Endodermal cell (in vitro differentiated cells): ENCODE measurements at regions not wholly inside any gene's neighbourhood (a gene's known extent, or its start where the extent isn't known, plus 50 kb on each side); places are given as distances from the start of the nearest gene placed in this dataset.

Source experiments
- DNase-seq: peaks from one replicate; pipeline ENCODE4 v3.0.0-alpha.2; 2017
- H3K27ac ChIP-seq: 2 replicates; pipeline ENCODE4 v1.5.1; 2013; ENCODE audit warnings: mild to moderate bottlenecking, low read depth, low read length, moderate library complexity
- H3K27me3 ChIP-seq: 2 replicates; pipeline ENCODE4 v1.6.1; 2013; ENCODE audit warnings: mild to moderate bottlenecking, low read length, moderate library complexity; ENCODE audit not compliant: insufficient read depth, control insufficient read depth, poor library complexity, severe bottlenecking
- H3K36me3 ChIP-seq: 2 replicates; pipeline ENCODE4 v1.7.0; 2013; ENCODE audit warnings: mild to moderate bottlenecking, low read length, moderate library complexity; ENCODE audit not compliant: control insufficient read depth, insufficient read depth
- H3K4me1 ChIP-seq: one replicate; pipeline ENCODE4 v1.7.0; 2013; ENCODE audit warnings: low read length; ENCODE audit not compliant: control insufficient read depth, insufficient read depth
- H3K4me3 ChIP-seq: 2 replicates; pipeline ENCODE4 v1.5.1; 2013; ENCODE audit warnings: mild to moderate bottlenecking, low read length, moderate library complexity
- H3K9ac ChIP-seq: 2 replicates; pipeline ENCODE4 v1.6.1; 2013; ENCODE audit warnings: mild to moderate bottlenecking, low read length, moderate library complexity; ENCODE audit not compliant: poor library complexity, severe bottlenecking; ENCODE audit errors: extremely low read depth
- H3K9me3 ChIP-seq: 2 replicates; pipeline ENCODE4 v1.6.1; 2013; ENCODE audit warnings: mild to moderate bottlenecking, low read length, moderate library complexity; ENCODE audit not compliant: control insufficient read depth
- H3K27ac Mint-ChIP-seq: 2 replicates; pipeline ENCODE4 v1.8.0; 2020; ENCODE audit warnings: mixed read lengths
- H3K27me3 Mint-ChIP-seq: 2 replicates; pipeline ENCODE4 v1.8.0; 2021; ENCODE audit warnings: mild to moderate bottlenecking, mixed read lengths; ENCODE audit not compliant: insufficient read depth
- H3K36me3 Mint-ChIP-seq: 2 replicates; pipeline ENCODE4 v1.8.0; 2020; ENCODE audit warnings: low read depth, mixed read lengths
- H3K4me1 Mint-ChIP-seq: 2 replicates; pipeline ENCODE4 v1.8.0; 2020; ENCODE audit warnings: mixed read lengths
- H3K4me3 Mint-ChIP-seq: 2 replicates; pipeline ENCODE4 v1.8.0; 2020; ENCODE audit warnings: mild to moderate bottlenecking, moderate library complexity, mixed read lengths
- H3K9me3 Mint-ChIP-seq: 2 replicates; pipeline ENCODE4 v1.8.0; 2020; ENCODE audit warnings: mild to moderate bottlenecking, mixed read lengths
- CTCF ChIP-seq: fragments of 200-600 bp; sonication (generic); conservative IDR thresholded peaks from 2 replicates; pipeline ENCODE4 v1.5.0; 2021; ENCODE audit warnings: antibody characterized with exemption, mild to moderate bottlenecking
- WGBS, 2 experiments: methylation state at CpG; one replicate each; pipeline versions ENCODE4 v1.1.5 to v1.1.7; 2013; ENCODE audit warnings: missing lambda C conversion rate in 2 of 2, mixed read lengths in 1 of 2; ENCODE audit not compliant: insufficient coverage in 1 of 2, insufficient read length in 1 of 2; 5-methylcytosine and 5-hydroxymethylcytosine counted together

DNA sequence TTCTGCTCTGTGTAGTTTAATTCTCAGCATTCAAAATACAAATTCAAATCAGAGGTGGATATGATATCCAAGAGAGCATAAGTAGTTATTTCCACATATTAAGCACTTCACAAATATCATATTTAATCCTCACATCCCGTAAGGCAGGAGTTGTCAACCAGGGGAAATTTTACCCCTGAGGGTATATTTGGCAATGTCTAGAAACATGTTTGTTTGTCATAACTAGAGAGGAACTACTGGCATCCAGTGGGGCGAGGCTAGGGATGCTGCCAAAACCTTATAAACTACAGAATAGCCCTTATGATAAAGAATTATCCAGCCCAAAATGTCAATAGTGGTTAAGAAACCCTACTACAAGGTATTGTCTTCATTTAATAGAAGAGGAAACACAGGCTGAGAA, 619.4 kb downstream of the SLCO4C1 start:
- peaks cover 14% of the 10 kb centered on the region for H3K4me1 Mint-ChIP-seq
- Histone ChIP-seq H3K4me1 (no peaks in the 10 kb centered on the region), H3K27ac (no peak overlapping the region), H3K4me3 (no peak overlapping the region), H3K9me3 (no peaks in the 10 kb centered on the region), H3K36me3 (no peaks in the 10 kb centered on the region), H3K9ac (no peak overlapping the region), H3K27me3 (no peaks in the 10 kb centered on the region)
- no peak overlapping the region for H3K27ac Mint-ChIP-seq
- H3K36me3 Mint-ChIP-seq, result no peaks in the 10 kb centered on the region
- no peak for DNase-seq
- 96% methylated on average over 2 of the region's 2 CpGs; no CpG with 5 or more reads in 1 of the 2 experiments for WGBS, 2 experiments
- TF ChIP-seq CTCF, result no peak
- H3K9me3 Mint-ChIP-seq, result no peaks in the 10 kb centered on the region
- no peak overlapping the region for H3K4me3 Mint-ChIP-seq
- H3K27me3 Mint-ChIP-seq, result no peaks in the 10 kb centered on the region

- TF ChIP-seq CTCF, result no peak
Observed at GRCh38 chr5:101675510-101676219, 620.4 kb downstream of the SLCO4C1 start.

GRCh38 chr5:101673120-101673519, 623.0 kb downstream of the SLCO4C1 start:
- H3K27ac Mint-ChIP-seq, result no peak overlapping the region
- 86 to 93% methylated on average over 1 to 3 of the region's 5 CpGs for WGBS, 2 experiments

More at GRCh38 chr5:101675510-101676219, 620.4 kb downstream of the SLCO4C1 start:
- Histone ChIP-seq H3K27ac (no peak overlapping the region), H3K27me3 (no peaks in the 10 kb centered on the region), H3K4me1 (no peaks in the 10 kb centered on the region), H3K4me3 (no peak overlapping the region), H3K9me3 (no peaks in the 10 kb centered on the region), H3K9ac (no peak overlapping the region), H3K36me3 (no peaks in the 10 kb centered on the region)
- DNase-seq, result no peak
- Mint-ChIP-seq H3K4me3 (no peak overlapping the region), H3K9me3 (no peaks in the 10 kb centered on the region), H3K27ac (no peak overlapping the region), H3K36me3 (no peaks in the 10 kb centered on the region), H3K4me1 (peaks cover 15% of the 10 kb centered on the region), H3K27me3 (no peaks in the 10 kb centered on the region)
- WGBS, 2 experiments, result 90 to 92% methylated on average over 2 to 4 of the region's 4 CpGs

More at GRCh38 chr5:101673120-101673519, 623.0 kb downstream of the SLCO4C1 start:
- Mint-ChIP-seq H3K9me3 (no peaks in the 10 kb centered on the region), H3K27me3 (no peaks in the 10 kb centered on the region), H3K36me3 (no peaks in the 10 kb centered on the region), H3K4me1 (peaks cover 11% of the 10 kb centered on the region), H3K4me3 (no peak overlapping the region)
- Histone ChIP-seq H3K27ac (no peak overlapping the region), H3K36me3 (no peaks in the 10 kb centered on the region), H3K4me3 (no peak overlapping the region), H3K9me3 (no peaks in the 10 kb centered on the region), H3K9ac (no peak overlapping the region), H3K4me1 (no peaks in the 10 kb centered on the region), H3K27me3 (no peaks in the 10 kb centered on the region)
- no peak for DNase-seq
- no peak for TF ChIP-seq CTCF
